Lower leg skin (tissue), 4 donors: ENCODE measurements at regions not wholly inside any gene's neighbourhood (a gene's known extent, or its start where the extent isn't known, plus 50 kb on each side); places are given as distances from the start of the nearest gene placed in this dataset.

Experiments used
- DNase-seq, 2 donors: peaks; one replicate each; pipeline ENCODE4 v3.0.0-alpha.2; 2019; ENCODE audit warnings: low spot score in 2 of 2
- H3K4me3 ChIP-seq: fragments of 200-600 bp; sonication (generic); 2 replicates; pipeline ENCODE4 v1.5.1; 2017; ENCODE audit warnings: mild to moderate bottlenecking, low read depth; ENCODE audit not compliant: poor library complexity, severe bottlenecking
- POLR2A ChIP-seq, 2 donors: fragments of 450-650 bp; IDR thresholded peaks; one replicate each; pipeline ENCODE4 v1.6.1; 2016 to 2017; ENCODE audit warnings: antibody characterized with exemption in 2 of 2, mild to moderate bottlenecking in 1 of 2, moderate library complexity in 1 of 2
- WGBS, 2 donors: methylation state at CpG; one replicate each; pipeline ENCODE4 v1.1.5; 2018; 5-methylcytosine and 5-hydroxymethylcytosine counted together
- intact Hi-C: fragments of 100-400 bp; cut with DNase I; formaldehyde crosslinking; loops from one replicate; pipeline ENCODE4 v1.15.0; 2023; ENCODE audit warnings: low total_unique reads
- TF ChIP-seq, protein P1 (sequence below), 3 donors: fragments of 450-650 bp; IDR thresholded peaks; one replicate each; pipeline ENCODE4 v1.5.1; 2016; ENCODE audit warnings: antibody characterized with exemption in 3 of 3, mild to moderate bottlenecking in 3 of 3, moderate library complexity in 2 of 3

DNA sequence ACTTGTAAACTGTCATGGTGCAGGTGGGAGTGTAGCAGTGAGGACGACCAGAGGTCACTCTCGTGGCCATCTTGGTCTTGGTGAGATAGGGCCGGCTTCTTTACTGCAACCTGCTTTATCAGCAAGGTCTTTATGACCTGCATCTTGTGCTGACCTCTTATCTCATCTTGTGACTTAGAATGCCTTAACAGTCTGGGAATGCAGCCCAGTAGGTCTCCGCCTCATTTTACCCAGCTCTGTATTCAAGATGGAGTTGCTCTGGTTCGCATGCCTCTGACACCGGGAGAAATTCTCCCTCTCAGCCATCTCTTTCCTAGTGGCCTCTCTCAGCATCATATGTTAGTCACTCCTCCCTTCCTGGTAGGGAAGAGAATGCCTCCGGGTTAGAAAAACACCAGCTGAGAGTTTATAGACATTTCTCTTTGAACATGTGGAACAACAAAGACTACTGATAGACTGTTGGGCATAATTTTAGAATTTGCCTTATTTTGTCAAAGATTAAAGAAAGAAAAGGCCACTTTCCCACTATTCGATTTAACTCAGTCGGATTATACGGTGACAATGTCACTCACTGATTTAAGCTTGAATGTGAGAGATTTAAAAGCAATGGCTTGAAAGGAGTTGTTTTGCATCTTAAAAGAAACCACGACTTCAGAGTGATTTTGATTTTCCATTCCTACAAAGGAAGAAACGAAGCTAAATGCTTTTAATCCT is 67.9 kb upstream of the SNX9 start:
- H3K4me3 ChIP-seq, result no peak overlapping the region
- intact Hi-C loops, result no loop called here
- DNase-seq, result no peak
- WGBS, 2 donors, result 75 to 77% methylated on average over 12 of the region's 12 CpGs
- no peak for TF ChIP-seq POLR2A (IDR thresholded peaks at IDR 0.05)

DNA sequence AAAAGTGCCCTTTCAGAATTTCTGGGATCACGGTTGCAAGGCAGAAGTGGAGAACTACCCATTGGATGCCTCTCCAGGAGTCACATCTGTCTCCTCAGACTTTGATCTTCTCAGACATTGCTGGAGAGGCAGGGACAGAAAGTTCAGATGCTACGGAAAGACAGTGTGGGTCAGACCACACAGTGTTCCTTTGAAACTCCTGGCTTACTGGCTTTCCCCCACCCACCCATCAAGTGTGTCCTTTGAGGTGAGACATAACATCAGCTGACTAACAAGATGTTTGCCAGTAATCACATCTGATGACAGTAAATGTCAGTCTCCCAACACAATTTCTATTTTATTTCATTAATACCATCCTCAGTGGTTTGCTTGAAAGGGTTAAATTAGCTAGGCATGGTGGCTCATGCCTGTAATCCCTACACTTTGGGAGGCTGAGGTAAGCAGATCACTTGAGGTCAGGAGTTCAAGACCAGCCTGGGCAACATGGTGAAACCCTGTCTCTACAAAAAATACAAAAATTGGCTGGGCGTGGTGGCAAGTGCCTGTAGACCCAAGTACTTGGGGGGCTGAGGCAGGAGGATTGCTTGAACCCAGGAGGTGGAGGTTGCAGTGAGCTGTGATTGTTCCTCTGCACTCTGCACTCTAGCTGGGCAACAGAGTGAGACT is 67.2 kb upstream of the SNX9 start:
- H3K4me3 ChIP-seq, result no peak overlapping the region
- DNase-seq, result no peak
- intact Hi-C loops, result no loop called here
- 78 to 79% methylated on average over 3 of the region's 3 CpGs for WGBS, 2 donors
- no peak for TF ChIP-seq POLR2A (IDR thresholded peaks at IDR 0.05)
- TF ChIP-seq, protein P1, sequence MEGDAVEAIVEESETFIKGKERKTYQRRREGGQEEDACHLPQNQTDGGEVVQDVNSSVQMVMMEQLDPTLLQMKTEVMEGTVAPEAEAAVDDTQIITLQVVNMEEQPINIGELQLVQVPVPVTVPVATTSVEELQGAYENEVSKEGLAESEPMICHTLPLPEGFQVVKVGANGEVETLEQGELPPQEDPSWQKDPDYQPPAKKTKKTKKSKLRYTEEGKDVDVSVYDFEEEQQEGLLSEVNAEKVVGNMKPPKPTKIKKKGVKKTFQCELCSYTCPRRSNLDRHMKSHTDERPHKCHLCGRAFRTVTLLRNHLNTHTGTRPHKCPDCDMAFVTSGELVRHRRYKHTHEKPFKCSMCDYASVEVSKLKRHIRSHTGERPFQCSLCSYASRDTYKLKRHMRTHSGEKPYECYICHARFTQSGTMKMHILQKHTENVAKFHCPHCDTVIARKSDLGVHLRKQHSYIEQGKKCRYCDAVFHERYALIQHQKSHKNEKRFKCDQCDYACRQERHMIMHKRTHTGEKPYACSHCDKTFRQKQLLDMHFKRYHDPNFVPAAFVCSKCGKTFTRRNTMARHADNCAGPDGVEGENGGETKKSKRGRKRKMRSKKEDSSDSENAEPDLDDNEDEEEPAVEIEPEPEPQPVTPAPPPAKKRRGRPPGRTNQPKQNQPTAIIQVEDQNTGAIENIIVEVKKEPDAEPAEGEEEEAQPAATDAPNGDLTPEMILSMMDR (IDR thresholded peaks at IDR 0.05), result no peak

DNA sequence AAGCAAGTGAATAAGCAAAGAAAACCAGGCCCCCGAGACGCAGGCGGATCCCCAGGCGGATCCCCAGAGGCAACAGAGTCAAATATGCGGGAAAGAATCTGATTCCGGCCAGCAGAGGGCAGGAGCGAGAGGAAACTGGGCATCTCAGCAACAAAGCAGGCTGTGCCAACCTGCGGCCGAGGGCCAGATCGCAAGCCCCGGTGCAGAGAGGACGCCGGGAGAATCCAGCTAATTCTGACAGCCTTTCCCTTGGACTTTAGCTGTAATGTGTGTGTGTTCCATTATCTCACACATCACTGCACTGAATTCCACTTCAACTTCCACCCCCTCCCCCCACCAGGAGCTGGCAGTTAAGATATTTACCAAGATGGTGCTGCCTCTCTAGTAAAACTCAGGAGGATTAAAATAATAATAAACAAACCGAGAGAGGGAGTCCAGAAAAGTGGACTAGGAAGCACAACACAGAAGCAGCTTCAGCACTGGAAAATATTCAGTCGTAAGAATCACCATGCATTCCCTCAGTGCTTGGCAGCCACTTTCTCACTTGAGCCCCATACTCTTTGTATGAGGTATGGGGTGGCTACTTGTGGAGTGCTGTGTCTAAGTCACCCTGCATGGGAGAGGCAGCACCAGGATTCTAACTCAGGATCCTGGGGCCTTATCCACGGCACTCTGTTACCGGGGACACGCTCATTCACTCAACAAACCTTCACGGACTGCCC is 66.2 kb upstream of the SNX9 start:
- WGBS, 2 donors, result 23 to 28% methylated on average over 19 of the region's 19 CpGs
- TF ChIP-seq, protein P1 (IDR thresholded peaks at IDR 0.05), result peak in 1 of 3 donors; percentile 72
- TF ChIP-seq POLR2A (IDR thresholded peaks at IDR 0.05), result no peak
- DNase-seq, result peak; percentile 83 to 97
- no peak overlapping the region for H3K4me3 ChIP-seq
- intact Hi-C loops, result no loop called here

- intact Hi-C loops, result no loop called here
- no peak for TF ChIP-seq POLR2A (IDR thresholded peaks at IDR 0.05)
- TF ChIP-seq, protein P1 (IDR thresholded peaks at IDR 0.05), result no peak
- DNase-seq, result no peak
- WGBS, 2 donors, result 91% methylated on average over 7 of the region's 7 CpGs
- H3K4me3 ChIP-seq, result no peak overlapping the region
Measured at GRCh38 chr6:157757430-157758403, 65.3 kb upstream of the SNX9 start.

DNA sequence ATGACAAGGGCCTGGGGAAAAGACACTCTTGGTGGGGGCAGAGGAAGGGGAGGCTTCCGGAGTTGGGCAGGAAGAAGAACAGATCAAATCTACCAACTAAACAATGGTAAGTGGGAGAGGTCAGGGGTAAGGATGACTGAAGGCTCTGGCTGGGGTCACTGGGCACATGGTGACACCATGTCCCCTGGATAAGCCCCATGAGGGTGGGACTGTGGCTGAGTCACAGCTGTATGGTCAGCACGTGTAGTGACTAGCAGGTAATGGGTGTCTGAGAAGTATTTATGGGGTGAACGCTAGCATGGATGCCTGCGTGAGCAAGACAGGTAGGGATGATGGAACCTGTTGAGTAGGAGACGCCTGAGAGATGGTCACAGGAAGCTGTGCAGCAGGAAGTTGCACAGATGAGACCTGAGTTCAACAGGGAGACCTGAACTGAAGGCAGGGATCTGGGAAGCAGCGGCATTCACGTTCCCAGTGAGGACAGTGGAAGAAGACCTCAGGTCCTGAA is 64.5 kb upstream of the SNX9 start:
- H3K4me3 ChIP-seq, result no peak overlapping the region
- intact Hi-C loops, result no loop called here
- 86 to 92% methylated on average over 7 of the region's 7 CpGs for WGBS, 2 donors
- no peak for TF ChIP-seq POLR2A (IDR thresholded peaks at IDR 0.05)
- TF ChIP-seq, protein P1 (IDR thresholded peaks at IDR 0.05), result no peak
- no peak for DNase-seq
